ENCODE measurements at regions not wholly inside any gene's neighbourhood (a gene's known extent, or its start where the extent isn't known, plus 50 kb on each side); places are given as distances from the start of the nearest gene placed in this dataset.

DNA sequence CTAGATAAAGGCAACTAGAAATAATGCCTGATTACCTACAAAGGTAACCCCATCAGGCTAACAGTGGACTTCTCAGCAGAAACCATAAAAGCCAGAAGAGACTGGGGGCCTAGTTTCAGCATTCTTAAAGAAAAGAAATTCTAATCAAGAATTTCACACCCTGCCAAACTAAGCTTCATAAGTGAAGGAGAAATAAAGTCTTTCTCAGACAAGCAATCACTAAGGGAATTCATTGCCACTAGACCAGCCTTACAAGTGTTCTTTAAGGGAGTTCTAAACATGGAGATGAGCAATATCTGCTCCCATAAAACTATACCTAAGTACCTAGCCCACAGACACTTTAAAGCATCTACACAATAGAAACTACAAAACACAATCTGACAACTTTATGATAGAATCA is 823.5 kb downstream of the PCDH17 start:
- Histone ChIP-seq H3K4me1 (ENCODE audit: insufficient read depth, low read length) (no peaks in the 10 kb centered on the region), H3K36me3 (ENCODE audit: insufficient read depth, low read length) (no peaks in the 10 kb centered on the region), H3K9me3 (ENCODE audit: low read length) (no peaks in the 10 kb centered on the region), H3K27me3 (ENCODE audit: control insufficient read depth in 1 of 2, insufficient read depth in 2 of 2, low read length in 2 of 2) (no peaks in the 10 kb centered on the region), H3K9ac (ENCODE audit: low read length) (no peak overlapping the region), H3K4me3 (ENCODE audit: low read depth in 1 of 2, low read length in 2 of 2) (no peak overlapping the region), H3K27ac (ENCODE audit: low read depth, low read length) (no peak overlapping the region)

DNA sequence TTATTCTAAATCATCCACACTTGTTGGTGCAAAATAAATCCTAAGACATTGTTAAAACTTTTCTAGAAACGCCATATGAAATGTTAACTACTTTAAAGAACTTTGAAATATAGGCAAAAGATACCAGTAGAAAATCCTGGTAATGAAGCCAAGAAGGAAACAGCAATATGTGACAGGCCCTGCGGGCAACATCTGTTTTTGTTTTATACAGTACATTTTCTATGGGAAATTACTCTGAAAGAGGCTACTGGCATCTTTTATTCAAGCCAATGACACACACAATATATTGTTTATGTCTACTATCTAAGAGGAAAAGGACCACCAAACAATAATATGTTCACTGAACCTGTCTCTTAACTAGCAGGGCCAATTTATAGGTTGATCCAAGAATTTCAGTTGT is 829.7 kb downstream of the PCDH17 start:
- Histone ChIP-seq H3K27ac (ENCODE audit: low read depth, low read length) (no peak overlapping the region), H3K4me1 (ENCODE audit: insufficient read depth, low read length) (no peaks in the 10 kb centered on the region), H3K9ac (ENCODE audit: low read length) (no peak overlapping the region), H3K4me3 (ENCODE audit: low read depth in 1 of 2, low read length in 2 of 2) (no peak overlapping the region), H3K27me3 (ENCODE audit: control insufficient read depth in 1 of 2, insufficient read depth in 2 of 2, low read length in 2 of 2) (no peaks in the 10 kb centered on the region), H3K9me3 (ENCODE audit: low read length) (no peaks in the 10 kb centered on the region), H3K36me3 (ENCODE audit: insufficient read depth, low read length) (no peaks in the 10 kb centered on the region)

GRCh38 chr13:58463841-58464240 is 832.3 kb downstream of the PCDH17 start:
- Histone ChIP-seq H3K9me3 (ENCODE audit: low read length) (no peaks in the 10 kb centered on the region), H3K36me3 (ENCODE audit: insufficient read depth, low read length) (no peaks in the 10 kb centered on the region), H3K27ac (ENCODE audit: low read depth, low read length) (no peak overlapping the region), H3K9ac (ENCODE audit: low read length) (no peak overlapping the region), H3K4me1 (ENCODE audit: insufficient read depth, low read length) (no peaks in the 10 kb centered on the region), H3K4me3 (ENCODE audit: low read depth in 1 of 2, low read length in 2 of 2) (no peak overlapping the region), H3K27me3 (ENCODE audit: control insufficient read depth in 1 of 2, insufficient read depth in 2 of 2, low read length in 2 of 2) (no peaks in the 10 kb centered on the region)

GRCh38 chr13:58467176-58467575 is 835.6 kb downstream of the PCDH17 start:
- no peak overlapping the region for H3K27ac ChIP-seq (ENCODE audit: low read depth, low read length)
- no peaks in the 10 kb centered on the region for H3K36me3 ChIP-seq (ENCODE audit: insufficient read depth, low read length)
- H3K9me3 ChIP-seq (ENCODE audit: low read length): no peaks in the 10 kb centered on the region
- no peak overlapping the region for H3K4me3 ChIP-seq (ENCODE audit: low read depth in 1 of 2, low read length in 2 of 2)
- H3K27me3 ChIP-seq (ENCODE audit: control insufficient read depth in 1 of 2, insufficient read depth in 2 of 2, low read length in 2 of 2): no peaks in the 10 kb centered on the region
- no peaks in the 10 kb centered on the region for H3K4me1 ChIP-seq (ENCODE audit: insufficient read depth, low read length)
- H3K9ac ChIP-seq (ENCODE audit: low read length): no peak overlapping the region

DNA sequence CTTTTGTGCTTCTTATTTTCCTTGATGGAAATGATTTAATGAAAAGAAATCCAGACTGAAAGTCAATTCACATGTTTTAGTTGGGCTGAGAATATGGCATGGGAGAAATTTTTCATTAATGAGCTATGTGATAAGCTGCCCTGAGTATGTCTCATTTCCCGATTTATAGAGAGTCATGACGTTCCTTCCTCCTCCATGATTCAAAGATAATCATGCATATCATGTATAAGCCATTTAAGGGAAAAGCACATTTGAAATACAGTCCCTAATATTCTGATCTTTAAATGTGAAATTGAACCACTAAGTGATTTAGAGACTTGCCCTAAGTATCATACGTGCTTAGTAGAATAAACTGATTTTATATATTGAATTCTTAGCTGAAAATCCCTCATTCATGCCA is 840.9 kb downstream of the PCDH17 start:
- H3K9me3 ChIP-seq (ENCODE audit: low read length): no peaks in the 10 kb centered on the region
- H3K36me3 ChIP-seq (ENCODE audit: insufficient read depth, low read length): no peaks in the 10 kb centered on the region
- no peaks in the 10 kb centered on the region for H3K4me1 ChIP-seq (ENCODE audit: insufficient read depth, low read length)
- H3K27me3 ChIP-seq (ENCODE audit: control insufficient read depth in 1 of 2, insufficient read depth in 2 of 2, low read length in 2 of 2): no peaks in the 10 kb centered on the region
- H3K4me3 ChIP-seq (ENCODE audit: low read depth in 1 of 2, low read length in 2 of 2): no peak overlapping the region
- H3K9ac ChIP-seq (ENCODE audit: low read length): no peak overlapping the region
- no peak overlapping the region for H3K27ac ChIP-seq (ENCODE audit: low read depth, low read length)

DNA sequence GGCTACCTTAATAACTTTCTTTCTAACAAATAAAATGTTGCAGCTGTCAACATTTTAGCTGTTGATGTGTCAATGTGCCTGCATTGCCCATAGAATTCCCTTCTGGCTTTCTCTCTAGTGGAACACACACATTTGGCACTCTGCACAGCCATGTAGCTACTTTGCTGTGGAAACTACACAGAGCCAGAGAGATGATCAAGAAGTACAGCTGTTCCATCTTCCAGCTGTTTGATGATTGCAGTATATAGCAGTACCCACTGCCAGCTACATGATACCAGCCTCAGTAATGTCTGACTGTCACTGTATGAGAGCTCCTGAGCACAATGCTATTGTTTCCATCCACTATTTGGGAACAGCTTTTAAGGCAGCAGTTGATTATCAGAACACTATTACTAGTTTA is 843.0 kb downstream of the PCDH17 start:
- H3K27ac ChIP-seq (ENCODE audit: low read depth, low read length): no peak overlapping the region
- H3K9ac ChIP-seq (ENCODE audit: low read length): no peak overlapping the region
- H3K4me1 ChIP-seq (ENCODE audit: insufficient read depth, low read length): no peaks in the 10 kb centered on the region
- no peak overlapping the region for H3K4me3 ChIP-seq (ENCODE audit: low read depth in 1 of 2, low read length in 2 of 2)
- no peaks in the 10 kb centered on the region for H3K36me3 ChIP-seq (ENCODE audit: insufficient read depth, low read length)
- no peaks in the 10 kb centered on the region for H3K27me3 ChIP-seq (ENCODE audit: control insufficient read depth in 1 of 2, insufficient read depth in 2 of 2, low read length in 2 of 2)
- H3K9me3 ChIP-seq (ENCODE audit: low read length): no peaks in the 10 kb centered on the region

DNA sequence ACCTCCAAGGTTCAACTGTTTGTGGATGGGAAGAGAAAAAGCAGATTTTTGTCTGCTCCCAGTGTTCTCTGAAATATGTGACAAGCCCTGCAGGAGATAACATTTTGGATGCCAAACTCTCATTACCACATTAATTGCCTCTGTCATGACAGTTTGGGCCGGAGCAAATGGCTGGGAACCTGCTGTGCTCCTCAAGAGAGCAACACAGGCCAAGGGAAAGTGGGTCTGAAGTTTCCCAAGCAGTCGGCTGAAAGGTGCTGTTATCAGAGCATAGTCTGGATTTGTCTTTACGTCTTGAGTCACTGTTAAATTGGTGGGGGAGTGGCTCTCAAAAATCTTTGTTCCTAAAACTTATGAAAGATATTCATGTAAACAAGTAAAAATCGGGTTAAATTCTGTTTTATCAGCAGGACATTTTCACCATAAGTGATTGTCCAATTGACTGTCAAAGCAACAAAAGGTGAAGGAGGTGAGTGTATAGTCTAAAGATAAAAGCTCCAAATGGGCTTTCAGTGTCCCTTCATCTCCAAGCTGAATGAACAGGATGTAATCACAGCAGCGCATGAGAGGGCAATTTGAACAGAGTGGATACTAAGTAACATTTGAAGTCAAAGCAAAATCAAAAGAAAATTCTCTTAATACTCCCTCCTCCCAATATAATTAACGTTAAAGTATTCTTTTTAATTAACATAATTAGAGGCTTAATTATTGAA is 844.8 kb downstream of the PCDH17 start:
- Histone ChIP-seq H3K36me3 (ENCODE audit: insufficient read depth, low read length) (no peaks in the 10 kb centered on the region), H3K9ac (ENCODE audit: low read length) (no peak overlapping the region), H3K27ac (ENCODE audit: low read depth, low read length) (no peak overlapping the region), H3K4me1 (ENCODE audit: insufficient read depth, low read length) (no peaks in the 10 kb centered on the region), H3K9me3 (ENCODE audit: low read length) (no peaks in the 10 kb centered on the region), H3K27me3 (ENCODE audit: control insufficient read depth in 1 of 2, insufficient read depth in 2 of 2, low read length in 2 of 2) (no peaks in the 10 kb centered on the region), H3K4me3 (ENCODE audit: low read depth in 1 of 2, low read length in 2 of 2) (no peak overlapping the region)

DNA sequence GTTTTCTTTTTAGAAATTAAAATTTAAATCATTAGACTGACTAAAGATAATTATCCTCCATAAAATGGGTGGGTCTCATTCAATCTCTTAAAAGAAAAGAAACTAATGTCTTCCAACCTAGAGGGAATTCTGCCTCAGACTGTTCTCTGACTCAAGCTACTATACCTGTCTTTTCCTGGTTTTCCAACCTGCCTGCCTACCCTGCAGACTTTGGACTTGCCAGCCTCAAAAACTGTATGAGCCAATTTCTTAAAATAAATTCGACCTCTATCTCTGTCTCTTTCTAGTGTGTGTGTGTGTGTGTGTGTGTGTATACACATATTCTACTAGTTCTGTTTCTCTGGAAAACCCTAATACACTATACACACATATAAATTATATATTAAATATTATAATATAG is 847.3 kb downstream of the PCDH17 start:
- Histone ChIP-seq H3K4me3 (ENCODE audit: low read depth in 1 of 2, low read length in 2 of 2) (no peak overlapping the region), H3K9ac (ENCODE audit: low read length) (no peak overlapping the region), H3K27ac (ENCODE audit: low read depth, low read length) (no peak overlapping the region), H3K4me1 (ENCODE audit: insufficient read depth, low read length) (no peaks in the 10 kb centered on the region), H3K9me3 (ENCODE audit: low read length) (no peaks in the 10 kb centered on the region), H3K36me3 (ENCODE audit: insufficient read depth, low read length) (no peaks in the 10 kb centered on the region), H3K27me3 (ENCODE audit: control insufficient read depth in 1 of 2, insufficient read depth in 2 of 2, low read length in 2 of 2) (no peaks in the 10 kb centered on the region)

DNA sequence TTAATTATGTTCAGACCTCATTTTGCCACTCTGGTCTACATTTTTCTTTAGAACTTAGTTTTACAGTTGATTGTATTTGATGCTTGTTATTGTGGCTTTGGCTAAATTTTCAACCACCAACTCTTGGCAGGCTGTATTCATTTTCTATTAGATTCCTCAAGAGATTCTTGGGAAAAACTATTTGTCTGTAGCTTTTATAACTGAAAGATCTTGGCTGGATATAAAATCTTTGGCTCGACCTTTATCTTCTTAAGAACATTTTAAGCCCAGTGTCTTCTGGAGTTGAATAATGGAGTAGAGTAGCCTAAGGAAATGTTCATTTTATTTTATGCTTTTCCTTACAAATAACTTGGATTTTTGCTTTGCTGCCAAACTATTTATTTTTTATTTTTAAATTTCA is 848.5 kb downstream of the PCDH17 start:
- Histone ChIP-seq H3K4me1 (ENCODE audit: insufficient read depth, low read length) (no peaks in the 10 kb centered on the region), H3K4me3 (ENCODE audit: low read depth in 1 of 2, low read length in 2 of 2) (no peak overlapping the region), H3K9ac (ENCODE audit: low read length) (no peak overlapping the region), H3K27me3 (ENCODE audit: control insufficient read depth in 1 of 2, insufficient read depth in 2 of 2, low read length in 2 of 2) (no peaks in the 10 kb centered on the region), H3K9me3 (ENCODE audit: low read length) (no peaks in the 10 kb centered on the region), H3K36me3 (ENCODE audit: insufficient read depth, low read length) (no peaks in the 10 kb centered on the region), H3K27ac (ENCODE audit: low read depth, low read length) (no peak overlapping the region)

GRCh38 chr13:58488251-58488650 is 856.7 kb downstream of the PCDH17 start:
- no peaks in the 10 kb centered on the region for H3K9me3 ChIP-seq (ENCODE audit: low read length)
- H3K4me3 ChIP-seq (ENCODE audit: low read depth in 1 of 2, low read length in 2 of 2): no peak overlapping the region
- H3K27me3 ChIP-seq (ENCODE audit: control insufficient read depth in 1 of 2, insufficient read depth in 2 of 2, low read length in 2 of 2): no peaks in the 10 kb centered on the region
- no peaks in the 10 kb centered on the region for H3K36me3 ChIP-seq (ENCODE audit: insufficient read depth, low read length)
- no peak overlapping the region for H3K27ac ChIP-seq (ENCODE audit: low read depth, low read length)
- H3K9ac ChIP-seq (ENCODE audit: low read length): no peak overlapping the region
- H3K4me1 ChIP-seq (ENCODE audit: insufficient read depth, low read length): no peaks in the 10 kb centered on the region

DNA sequence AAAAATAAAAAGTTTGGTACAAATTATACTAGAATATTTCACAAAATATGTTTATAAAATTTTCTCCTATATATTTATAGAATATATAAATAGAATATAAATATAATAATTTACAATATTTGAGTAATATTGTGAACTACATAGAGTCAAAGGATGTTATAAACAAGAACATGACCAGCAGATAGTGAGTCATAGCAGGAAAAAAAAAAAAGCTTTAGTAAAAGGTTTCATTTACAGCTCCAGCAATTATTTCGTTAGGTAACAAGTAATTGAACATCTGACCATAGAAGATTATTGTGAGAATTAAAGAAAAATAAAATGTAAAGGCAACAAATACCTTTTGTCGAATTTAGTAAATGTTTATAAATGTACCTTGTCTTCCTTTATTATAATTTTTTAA is 864.1 kb downstream of the PCDH17 start:
- no peaks in the 10 kb centered on the region for H3K27me3 ChIP-seq (ENCODE audit: control insufficient read depth in 1 of 2, insufficient read depth in 2 of 2, low read length in 2 of 2)

GRCh38 chr13:58500938-58501337 is 869.4 kb downstream of the PCDH17 start:
- Histone ChIP-seq H3K9ac (ENCODE audit: low read length) (no peak overlapping the region), H3K36me3 (ENCODE audit: insufficient read depth, low read length) (no peaks in the 10 kb centered on the region), H3K4me3 (ENCODE audit: low read depth in 1 of 2, low read length in 2 of 2) (no peak overlapping the region), H3K4me1 (ENCODE audit: insufficient read depth, low read length) (no peaks in the 10 kb centered on the region), H3K9me3 (ENCODE audit: low read length) (no peaks in the 10 kb centered on the region), H3K27me3 (ENCODE audit: control insufficient read depth in 1 of 2, insufficient read depth in 2 of 2, low read length in 2 of 2) (no peaks in the 10 kb centered on the region), H3K27ac (ENCODE audit: low read depth, low read length) (no peak overlapping the region)

More for the DNA sequence above, 864.1 kb downstream of the PCDH17 start:
- no peak overlapping the region for H3K9ac ChIP-seq (ENCODE audit: low read length)
- H3K4me1 ChIP-seq (ENCODE audit: insufficient read depth, low read length): no peaks in the 10 kb centered on the region
- no peak overlapping the region for H3K27ac ChIP-seq (ENCODE audit: low read depth, low read length)
- H3K4me3 ChIP-seq (ENCODE audit: low read depth in 1 of 2, low read length in 2 of 2): no peak overlapping the region
- no peaks in the 10 kb centered on the region for H3K9me3 ChIP-seq (ENCODE audit: low read length)
- H3K36me3 ChIP-seq (ENCODE audit: insufficient read depth, low read length): no peaks in the 10 kb centered on the region
